H4 (cell line): ENCODE measurements at regions not wholly inside any gene's neighbourhood (a gene's known extent, or its start where the extent isn't known, plus 50 kb on each side); places are given as distances from the start of the nearest gene placed in this dataset.
A peak's percentile ranks its signal among the peaks of the same experiment; 100 is the strongest.

Source experiments
- DNase-seq: peaks from one replicate; pipeline ENCODE4 v3.0.0-alpha.2; 2015; ENCODE audit warnings: low spot score

DNA sequence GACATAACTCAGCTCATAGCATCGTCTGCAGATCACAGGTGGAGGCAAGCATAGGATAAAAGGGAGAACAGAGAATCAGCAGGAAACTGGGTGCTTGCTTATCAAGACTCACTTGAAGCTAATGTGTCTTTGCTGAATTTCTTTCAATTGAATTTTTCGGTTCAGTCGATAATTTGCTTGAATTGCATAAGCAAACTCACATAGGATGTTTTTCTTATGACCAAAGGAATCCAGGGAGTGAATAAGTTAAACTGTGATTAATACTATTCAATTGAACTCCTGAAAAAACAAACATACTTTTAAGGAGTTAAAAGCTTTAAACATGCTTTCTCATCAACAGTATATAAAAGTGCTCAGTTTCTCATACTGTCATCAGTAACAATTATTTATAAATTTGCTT is 707.1 kb upstream of the ACVR2A start:
- no peak for DNase-seq

DNA sequence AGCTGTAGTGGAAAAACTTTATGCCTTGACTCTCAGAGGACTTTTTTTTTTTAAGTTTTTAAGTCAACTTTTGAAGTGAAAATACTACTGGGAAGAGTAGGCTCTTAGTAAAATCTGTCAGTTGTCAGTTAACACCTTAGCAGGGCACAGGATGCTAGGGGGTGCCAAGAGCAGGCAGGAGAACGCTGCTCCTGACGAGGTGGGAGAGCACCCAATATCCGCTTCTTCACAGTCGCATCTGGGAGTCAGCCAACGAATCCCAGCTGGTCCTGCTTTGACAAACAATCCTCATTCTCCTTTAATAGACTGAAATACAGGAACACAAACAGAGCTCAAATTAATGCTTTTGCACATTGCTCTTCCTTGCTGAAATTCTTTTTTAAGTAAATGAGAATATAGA is 709.5 kb upstream of the ACVR2A start:
- no peak for DNase-seq

DNA sequence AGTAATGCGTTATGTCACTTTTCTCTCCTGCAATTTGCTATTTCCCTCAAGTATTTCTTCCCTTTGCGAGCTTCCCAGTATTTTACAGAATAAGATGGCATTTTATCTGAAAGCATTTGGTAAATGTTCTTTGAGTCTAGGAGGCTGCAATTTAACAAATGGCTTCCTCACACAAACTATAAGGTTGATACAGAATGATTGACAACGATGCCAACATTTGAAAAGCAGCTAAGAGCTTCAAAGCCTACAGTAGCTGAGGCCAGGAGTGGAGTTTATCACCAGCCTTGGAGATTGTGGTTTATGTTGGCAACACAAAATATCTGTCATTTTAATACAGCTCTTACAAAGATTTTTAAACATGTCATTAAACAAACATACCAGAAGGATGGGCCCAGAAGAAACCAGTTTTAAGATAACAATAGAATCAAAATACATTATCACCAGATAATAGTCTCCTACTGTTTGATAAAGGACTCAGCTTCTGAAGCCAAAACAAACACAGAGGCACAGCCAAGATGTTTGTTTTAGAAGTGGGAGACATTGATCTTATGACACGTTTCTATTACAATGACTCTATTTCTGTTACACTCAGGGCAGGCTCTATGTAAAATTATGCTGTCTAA is 711.4 kb upstream of the ACVR2A start:
- DNase-seq: no peak

DNA sequence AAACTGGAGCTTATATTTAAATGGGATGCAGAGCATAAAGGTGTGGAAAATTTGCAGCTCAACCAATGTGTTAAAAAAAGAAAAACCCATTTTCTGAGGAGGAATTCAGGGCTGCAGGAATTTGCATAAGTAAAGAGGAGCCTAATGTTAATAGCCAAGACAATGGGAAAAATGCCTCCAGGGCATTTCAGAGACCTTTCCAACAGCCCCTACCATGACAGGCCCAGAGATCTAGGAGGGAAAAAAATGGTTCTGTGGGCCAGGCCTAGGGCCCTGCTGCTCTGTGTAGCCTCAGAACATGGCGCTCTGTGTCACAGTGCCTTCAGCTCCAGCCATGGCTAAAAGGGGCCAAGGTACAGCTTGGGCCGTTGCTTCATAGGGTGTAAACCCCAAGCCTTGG is 719.7 kb upstream of the ACVR2A start:
- no peak for DNase-seq

DNA sequence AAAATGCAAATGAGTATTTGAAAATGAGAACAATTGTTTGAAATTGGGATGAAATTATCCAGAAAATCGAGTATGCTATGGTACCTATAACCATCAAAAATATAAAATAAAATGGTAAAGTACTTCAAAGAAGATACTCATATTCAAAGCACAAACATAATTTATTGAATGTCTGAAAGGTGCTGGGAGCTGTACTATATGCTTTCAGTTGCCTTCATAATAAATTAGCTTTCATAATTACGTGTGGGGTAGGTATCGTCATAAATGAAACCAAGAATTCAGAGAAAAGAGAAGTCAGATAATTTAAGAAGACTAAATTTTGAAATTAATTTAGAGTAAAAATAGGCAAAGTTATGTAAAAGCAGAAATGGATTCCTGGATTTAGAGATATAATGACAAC is 721.9 kb upstream of the ACVR2A start:
- DNase-seq: no peak

DNA sequence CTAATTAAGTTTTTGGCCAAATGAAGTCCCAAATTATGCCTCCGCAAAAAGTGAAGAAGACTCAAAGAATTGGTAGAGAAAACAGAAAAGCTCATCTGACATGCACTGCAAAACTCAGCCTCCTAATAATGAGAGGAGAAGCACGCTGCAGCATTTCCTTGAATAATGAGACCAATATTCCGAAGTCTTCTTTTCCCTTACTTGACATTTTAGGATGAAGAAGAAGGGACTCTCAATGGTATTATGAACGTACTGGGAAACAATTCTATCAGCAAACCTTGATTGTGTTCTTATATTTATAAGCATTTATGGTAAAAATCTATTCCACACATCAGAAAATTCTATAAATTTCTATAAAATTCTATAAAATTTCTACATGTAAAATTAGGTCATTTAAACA is 733.9 kb upstream of the ACVR2A start:
- DNase-seq: no peak

DNA sequence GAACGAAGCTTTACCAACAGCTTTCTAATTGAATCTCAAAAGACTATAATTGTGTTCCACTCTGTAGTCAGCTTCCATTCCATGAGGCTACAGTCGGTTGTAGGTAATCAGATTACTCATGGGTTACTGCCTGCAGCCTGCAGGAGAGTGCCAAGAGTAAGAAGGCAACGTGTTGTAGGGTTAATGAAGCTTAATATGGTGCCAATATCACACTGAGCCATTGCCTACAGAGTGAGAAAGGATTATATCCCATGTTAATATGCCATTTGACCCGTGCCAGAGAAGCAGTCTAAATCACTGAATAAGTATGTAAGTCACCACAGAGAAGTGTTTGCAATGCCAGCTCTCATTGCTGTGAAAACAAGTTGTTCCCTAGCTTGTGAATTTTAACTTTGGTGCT is 734.5 kb upstream of the ACVR2A start:
- no peak for DNase-seq

DNA sequence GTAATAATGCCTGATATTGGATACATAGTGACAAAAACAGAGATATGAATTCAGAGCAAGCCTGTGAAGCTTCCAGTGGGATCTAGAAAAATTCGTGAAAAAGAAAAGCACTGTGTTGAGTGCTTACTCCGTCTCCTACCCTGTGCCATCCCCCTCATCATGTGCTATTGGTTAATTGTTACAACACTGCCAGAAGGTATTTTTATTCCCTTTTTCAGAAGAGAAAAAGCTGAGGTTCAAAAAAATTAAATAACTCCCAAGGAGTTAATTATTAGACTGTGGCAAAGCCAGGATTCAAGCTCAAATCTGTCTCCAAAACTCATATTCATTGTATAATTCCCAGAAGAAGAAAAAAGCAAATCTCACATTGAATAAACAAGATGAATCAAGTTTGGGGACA is 735.5 kb upstream of the ACVR2A start:
- no peak for DNase-seq

DNA sequence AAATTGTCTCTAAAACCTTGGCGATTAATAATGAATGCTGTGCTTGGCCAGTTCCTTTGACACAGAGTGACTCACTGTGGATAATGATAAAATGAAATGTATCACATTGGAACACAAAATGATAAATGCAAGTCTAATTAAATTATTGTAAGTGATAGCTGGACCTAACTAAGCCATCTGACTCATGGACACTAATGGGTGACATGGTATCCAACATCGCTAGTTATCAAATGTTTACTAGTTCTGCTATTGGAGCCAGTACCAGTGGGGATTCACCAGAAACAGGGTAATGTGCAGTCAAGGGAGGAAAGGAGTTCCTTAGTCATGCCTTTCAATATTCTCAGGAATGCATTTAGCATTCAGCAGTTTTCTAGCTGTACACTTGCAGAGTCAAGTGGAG is 736.3 kb upstream of the ACVR2A start:
- no peak for DNase-seq

DNA sequence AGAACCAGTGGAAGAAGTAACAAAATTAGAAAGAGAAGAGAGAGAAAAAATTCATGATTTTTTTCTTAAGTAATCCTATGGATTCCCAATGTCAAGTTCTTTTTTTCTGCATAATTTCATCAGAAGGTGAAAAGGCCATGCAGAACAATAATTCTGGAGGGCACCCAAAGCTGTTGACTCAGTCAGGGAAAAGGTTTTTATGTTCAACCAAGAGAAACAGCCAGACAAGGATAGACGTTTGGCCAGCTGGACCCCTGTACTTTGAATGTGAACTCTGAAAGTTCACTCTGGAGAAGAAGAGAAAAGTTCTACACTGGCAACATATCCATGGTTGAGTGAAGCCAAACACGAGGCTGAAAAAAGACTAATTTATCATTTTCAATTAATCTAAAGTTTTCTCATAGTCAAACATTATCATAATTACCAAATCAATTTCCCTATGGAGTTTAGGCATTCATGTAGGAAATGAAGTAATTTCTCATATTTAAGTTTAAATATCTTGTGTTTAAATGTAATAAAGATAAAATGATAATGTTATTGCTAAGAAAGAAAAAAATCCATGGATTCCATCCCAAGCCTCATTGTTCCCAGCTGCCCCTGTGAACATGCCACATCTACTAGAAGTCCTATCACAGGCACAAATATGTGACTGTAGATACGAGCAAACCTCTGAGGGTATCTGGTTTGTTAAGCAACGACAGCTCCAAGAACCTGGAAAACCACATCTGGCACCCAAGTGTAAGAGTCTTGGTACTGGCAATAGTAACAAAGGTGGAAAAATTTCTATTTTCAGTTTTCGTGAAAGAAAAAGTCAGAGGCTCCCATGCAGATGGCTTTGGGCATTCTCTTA is 742.7 kb upstream of the ACVR2A start:
- DNase-seq: no peak

DNA sequence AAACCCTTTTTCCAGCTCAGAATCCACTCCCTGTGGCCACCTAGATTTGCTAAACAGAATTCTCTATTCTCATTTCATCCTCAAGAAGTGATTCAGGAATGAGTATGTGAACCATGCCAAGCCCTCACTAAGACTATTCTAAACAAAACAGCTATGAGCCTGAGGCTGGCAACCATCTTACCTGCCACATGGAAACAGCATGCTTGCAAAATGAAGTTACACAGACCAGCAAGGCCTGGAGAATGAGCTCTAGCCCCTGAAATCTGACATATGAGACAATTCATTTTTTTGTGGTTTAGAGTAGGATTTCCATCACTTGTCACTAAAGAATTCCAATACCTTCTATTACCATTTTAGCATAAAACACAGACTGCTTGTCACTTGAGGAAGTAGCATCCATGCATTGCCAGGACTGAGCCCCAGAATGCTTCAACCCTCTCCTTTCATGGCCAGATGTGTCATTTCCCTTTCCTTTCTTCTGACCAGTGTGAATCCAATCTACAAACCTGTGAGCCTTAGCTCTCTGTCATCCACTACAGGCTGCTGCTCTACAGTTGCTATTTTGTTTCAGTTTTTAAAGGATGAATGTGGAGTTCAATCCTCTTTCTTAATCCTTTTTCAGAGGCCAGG is 744.3 kb upstream of the ACVR2A start:
- DNase-seq: no peak

DNA sequence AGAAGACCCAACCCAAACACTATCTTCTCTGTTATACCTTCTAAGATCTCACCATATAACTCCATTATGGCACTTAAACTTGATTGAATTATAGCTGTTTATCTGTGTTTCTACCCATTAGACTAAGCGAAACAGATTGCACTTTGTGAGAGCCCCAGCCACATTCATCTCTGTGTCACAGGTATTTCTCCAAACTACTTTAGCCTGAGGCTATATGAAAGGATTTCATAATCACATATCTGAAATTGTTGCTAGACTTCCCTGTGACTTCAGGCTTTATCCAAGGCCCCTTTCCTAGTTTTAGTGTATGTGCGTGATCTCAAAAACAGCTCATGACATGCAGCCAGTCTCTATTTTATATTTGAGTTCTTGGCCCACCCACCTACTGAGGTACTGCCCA is 745.0 kb upstream of the ACVR2A start:
- DNase-seq: no peak

DNA sequence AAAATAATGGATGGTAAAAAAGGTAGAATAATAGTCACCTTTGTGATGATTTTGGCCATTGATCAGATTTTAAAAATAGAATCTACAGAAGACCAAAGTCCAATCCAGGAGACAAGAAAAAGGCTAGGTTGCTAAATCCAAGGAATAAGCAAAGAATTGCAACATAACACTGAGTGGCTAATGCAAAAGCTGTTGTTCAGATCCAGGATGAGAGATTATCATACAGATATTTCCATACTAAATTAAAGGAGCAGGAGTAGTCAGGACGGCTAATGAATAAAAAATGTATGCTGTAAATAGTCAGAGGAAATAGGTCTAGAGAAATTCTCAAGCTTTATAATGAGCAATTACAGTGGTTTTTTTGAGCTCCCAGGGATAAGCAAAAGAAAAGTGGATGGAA is 745.9 kb upstream of the ACVR2A start:
- DNase-seq: no peak

DNA sequence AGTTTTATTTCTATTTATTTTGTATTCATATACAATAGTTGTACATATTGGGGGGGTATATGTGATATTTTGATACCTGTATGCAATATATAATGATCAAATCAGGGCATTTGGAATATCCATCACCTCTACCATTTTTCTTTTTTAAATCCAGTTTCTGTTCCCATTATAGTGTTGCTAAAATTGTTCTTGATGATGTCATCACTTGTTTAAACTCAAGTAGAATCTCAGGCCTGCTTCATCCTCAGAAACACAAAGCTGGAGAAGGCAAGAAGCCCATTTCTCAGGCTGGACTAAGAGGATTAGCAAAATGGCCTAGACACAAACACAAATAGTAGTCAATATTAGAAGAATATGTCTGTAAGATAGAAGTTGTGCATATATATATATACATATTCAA is 747.1 kb upstream of the ACVR2A start:
- DNase-seq: no peak

DNA sequence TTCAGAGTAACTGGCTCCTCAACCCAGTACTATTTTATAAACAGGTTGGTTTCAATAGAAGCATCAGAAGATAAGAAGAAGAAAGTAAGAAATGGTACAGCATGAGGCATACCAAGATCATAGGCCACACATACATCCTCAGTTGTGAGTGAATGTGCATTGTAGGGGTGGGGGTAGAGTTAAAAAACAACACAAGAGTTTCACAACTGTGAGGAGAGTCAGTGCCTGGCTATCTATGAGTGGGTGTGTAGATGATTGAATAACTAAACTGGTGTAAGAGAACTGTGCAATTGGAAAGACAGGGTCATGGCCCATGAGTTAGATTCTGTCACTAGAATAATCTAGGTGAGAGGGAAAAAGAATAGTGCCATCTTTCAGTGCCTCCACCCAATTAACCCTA is 748.2 kb upstream of the ACVR2A start:
- no peak for DNase-seq

DNA sequence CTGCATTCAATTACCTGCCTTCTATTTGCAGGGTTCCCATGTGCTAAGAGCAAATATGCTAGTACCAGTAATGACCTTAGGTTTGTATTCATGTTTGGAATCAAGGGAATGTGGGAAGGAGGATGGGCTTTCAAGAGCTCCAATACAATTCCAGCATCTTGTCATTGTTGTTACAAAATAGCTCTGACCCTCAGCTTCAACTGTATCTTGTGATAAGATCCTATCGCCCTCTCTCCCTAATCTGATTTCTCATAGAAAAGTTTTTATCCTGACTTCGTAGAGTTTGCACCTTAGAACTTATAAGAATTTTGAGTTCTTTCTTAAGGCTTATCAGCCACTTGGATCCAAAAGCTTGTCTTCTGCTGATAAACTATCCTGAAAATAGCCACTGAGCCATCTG is 749.5 kb upstream of the ACVR2A start:
- DNase-seq: no peak

DNA sequence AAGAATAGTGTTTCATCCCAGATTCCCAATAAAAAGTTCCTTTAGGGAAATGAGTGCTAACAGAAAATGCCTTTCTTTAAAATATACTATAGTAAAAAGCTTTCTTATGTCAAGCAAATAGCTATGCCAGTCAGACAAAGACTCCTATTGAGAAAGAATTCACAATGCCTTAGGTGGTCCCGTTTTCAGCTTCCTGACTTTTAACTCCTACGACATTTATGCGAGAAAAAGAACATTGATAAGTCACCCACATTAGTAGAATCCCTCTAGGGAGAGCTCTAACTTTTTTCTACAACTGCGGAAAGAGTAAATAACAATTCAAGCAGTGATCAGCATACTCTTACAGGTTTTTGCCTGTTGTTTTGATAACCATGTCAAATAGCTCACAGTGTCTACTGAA is 750.8 kb upstream of the ACVR2A start:
- DNase-seq: no peak

DNA sequence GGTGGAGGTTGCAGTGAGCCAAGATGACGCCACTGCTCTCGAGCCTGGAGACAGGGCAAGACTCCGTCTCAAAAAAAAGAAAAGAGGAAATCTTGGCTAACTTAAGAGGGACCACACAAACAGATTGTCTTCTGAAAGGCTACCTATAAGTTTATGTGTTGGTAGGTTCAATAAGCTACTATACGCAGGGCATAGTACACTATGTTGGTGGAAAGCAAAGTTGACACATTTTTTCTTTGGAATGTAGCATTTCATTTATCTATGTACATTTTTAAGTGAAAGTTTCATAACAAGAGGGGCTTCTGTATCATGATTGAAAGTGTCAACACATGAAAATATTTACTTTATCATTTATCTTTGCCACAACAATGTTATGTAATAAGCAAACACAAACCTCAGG is 752.6 kb upstream of the ACVR2A start:
- DNase-seq: no peak

DNA sequence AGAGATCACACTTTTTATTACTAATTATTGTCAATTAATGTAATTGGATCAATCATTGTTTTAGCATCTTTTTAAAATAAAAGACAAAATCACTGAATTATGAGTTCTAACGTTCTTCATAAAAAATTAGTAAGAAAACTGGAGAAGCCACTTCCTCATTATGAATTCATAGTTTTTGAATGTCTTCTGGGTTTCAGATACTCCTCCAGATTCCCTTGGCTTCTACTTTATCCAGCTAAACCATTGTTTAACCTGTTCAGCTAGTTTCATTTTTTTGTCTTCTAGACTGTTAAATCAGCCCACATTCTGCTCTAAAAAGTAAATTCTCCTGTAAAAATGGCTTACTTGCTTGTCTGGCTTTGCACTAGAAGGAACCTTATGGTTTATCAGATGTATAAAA is 753.4 kb upstream of the ACVR2A start:
- no peak for DNase-seq

DNA sequence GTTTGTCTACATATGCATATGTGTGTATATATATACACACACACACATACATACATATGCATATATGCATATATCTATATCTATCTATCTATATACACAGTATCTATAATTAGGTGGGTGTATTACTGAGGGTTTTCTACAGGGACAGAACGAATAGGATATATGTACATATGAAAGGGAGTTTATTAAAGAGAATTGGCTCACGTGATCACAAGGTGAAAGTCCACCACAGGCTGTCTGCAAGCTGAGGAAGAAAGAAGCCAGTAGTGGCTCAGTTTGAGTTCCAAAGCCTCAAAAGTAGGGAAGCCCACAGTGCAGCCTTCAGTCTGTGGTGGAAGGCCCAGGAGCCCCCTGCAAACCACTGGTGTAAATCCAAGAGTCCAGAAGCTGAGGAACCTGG is 756.0 kb upstream of the ACVR2A start:
- no peak for DNase-seq

DNA sequence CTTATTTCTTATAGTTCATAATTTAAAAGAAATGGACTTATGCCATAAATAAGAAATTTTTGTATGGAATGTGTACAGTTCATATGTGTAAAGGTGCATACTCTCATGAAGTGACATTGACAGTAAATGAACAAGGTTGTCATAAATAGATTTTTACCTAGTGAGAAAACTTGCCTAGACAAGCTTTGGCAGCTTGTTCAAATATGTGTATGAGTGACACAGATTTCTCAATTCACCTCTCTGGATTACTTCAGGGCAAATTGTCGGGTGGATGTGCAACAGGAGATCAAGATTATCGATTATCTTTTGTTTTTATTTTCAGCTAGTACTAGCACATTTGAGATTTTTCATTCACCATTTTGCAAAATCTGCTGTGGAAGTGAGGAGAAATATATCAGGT is 758.1 kb upstream of the ACVR2A start:
- no peak for DNase-seq

DNA sequence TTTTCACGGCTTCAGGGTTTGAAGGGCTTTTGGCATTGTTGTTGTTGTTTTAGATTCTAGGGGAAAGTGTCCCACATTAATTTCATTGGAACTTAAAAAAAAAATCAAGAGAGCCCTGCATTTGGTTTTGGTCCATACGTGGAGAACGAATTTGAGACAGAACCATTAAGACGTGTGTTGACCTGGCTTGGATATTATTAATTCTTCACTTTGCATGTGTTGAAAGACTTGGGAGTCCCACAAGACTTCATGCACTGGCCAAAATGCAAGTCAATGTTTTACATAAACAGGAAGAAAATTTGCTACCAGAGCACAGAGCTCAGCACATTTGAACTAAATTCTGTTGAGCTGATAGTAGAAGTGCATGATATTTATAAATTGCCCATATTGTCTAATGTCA is 761.2 kb upstream of the ACVR2A start:
- no peak for DNase-seq

DNA sequence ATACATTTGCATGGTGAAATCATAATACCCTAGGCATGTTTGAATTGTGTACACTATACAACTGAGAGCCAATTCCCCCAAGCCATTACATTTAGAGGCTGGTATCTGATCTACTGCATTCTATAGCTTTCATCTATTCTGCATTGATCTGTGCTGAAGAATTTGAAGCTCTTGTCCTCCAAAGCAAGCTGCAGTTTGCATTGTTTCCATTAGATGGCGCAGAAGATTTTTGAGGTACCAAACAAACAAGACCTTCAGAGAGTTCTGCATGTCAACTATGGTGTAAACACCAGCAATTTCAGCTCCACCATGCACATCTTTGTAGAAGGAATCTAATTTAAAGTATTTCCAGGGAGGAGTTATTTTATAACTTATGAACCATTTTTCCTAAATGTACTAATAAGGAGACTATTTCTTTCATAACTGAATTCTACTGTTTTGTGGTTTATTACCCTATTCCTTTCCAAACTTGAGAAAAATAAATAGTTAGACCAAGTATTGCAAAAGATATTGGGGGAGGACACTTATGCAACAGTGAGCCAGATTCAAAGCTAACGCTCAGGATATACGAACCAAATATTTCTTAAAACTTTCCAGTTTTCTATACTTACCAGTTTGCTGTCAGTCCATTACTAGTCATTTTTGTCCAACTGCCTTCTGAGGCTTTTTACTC is 761.8 kb upstream of the ACVR2A start:
- DNase-seq: peak; percentile 60
